H9 (cell line): ENCODE measurements at regions not wholly inside any gene's neighbourhood (a gene's known extent, or its start where the extent isn't known, plus 50 kb on each side); places are given as distances from the start of the nearest gene placed in this dataset.

Experiments used
- DNase-seq: peaks from one replicate; pipeline ENCODE4 v3.0.0-alpha.2; 2017
- H2AFZ ChIP-seq: one replicate; pipeline ENCODE4 v1.6.1; 2013; ENCODE audit warnings: mild to moderate bottlenecking, low read length, control low read depth, moderate library complexity
- H2AK5ac ChIP-seq: 2 replicates; pipeline ENCODE4 v1.6.1; 2013; ENCODE audit warnings: low read length, control low read depth, mixed read lengths; ENCODE audit not compliant: insufficient read length
- H2BK120ac ChIP-seq: one replicate; pipeline ENCODE4 v1.6.1; 2013; ENCODE audit warnings: low read depth, mild to moderate bottlenecking, low read length, control low read depth, inconsistent platforms; ENCODE audit not compliant: poor library complexity, severe bottlenecking
- H2BK12ac ChIP-seq: 2 replicates; pipeline ENCODE4 v1.6.1; 2013; ENCODE audit warnings: low read length, control low read depth, mixed read lengths, low read depth; ENCODE audit not compliant: insufficient read length
- H2BK15ac ChIP-seq: 2 replicates; pipeline ENCODE4 v1.6.1; 2013; ENCODE audit warnings: low read depth, low read length, control low read depth
- H2BK20ac ChIP-seq: one replicate; pipeline ENCODE4 v1.6.1; 2013; ENCODE audit warnings: low read depth, mild to moderate bottlenecking, low read length, control low read depth, inconsistent platforms; ENCODE audit not compliant: poor library complexity, severe bottlenecking
- H2BK5ac ChIP-seq: 2 replicates; pipeline ENCODE4 v1.6.1; 2013; ENCODE audit warnings: low read length, control low read depth, mixed read lengths; ENCODE audit not compliant: insufficient read length
- H3K14ac ChIP-seq: 2 replicates; pipeline ENCODE4 v1.6.1; 2013; ENCODE audit warnings: low read length, control low read depth; ENCODE audit not compliant: insufficient read depth
- H3K18ac ChIP-seq: 2 replicates; pipeline ENCODE4 v1.6.1; 2013; ENCODE audit warnings: low read depth, mild to moderate bottlenecking, mixed read lengths, low read length, control low read depth; ENCODE audit not compliant: insufficient read length
- H3K23ac ChIP-seq: 2 replicates; pipeline ENCODE4 v1.6.1; 2013; ENCODE audit warnings: low read length, control low read depth, mixed read lengths, low read depth; ENCODE audit not compliant: insufficient read length
- H3K23me2 ChIP-seq: 2 replicates; pipeline ENCODE4 v1.6.1; 2013; ENCODE audit warnings: low read depth, mild to moderate bottlenecking, mixed read lengths, low read length, control low read depth; ENCODE audit not compliant: insufficient read length, poor library complexity, severe bottlenecking
- H3K27ac ChIP-seq: 2 replicates; pipeline ENCODE4 v1.5.1; 2013; ENCODE audit warnings: low read length, control low read depth, mixed read lengths, low read depth; ENCODE audit not compliant: insufficient read length
- H3K27me3 ChIP-seq: 2 replicates; pipeline ENCODE4 v1.6.1; 2013; ENCODE audit warnings: low read length, control low read depth, inconsistent platforms; ENCODE audit not compliant: insufficient read depth
- H3K4ac ChIP-seq: 2 replicates; pipeline ENCODE4 v1.6.1; 2013; ENCODE audit warnings: low read depth, mild to moderate bottlenecking, control low read depth, inconsistent platforms, low read length, moderate library complexity
- H3K4me1 ChIP-seq: 2 replicates; pipeline ENCODE4 v1.6.1; 2013; ENCODE audit warnings: low read length, control low read depth, inconsistent platforms; ENCODE audit not compliant: insufficient read depth
- H3K4me2 ChIP-seq: 2 replicates; pipeline ENCODE4 v1.6.1; 2013; ENCODE audit warnings: low read length, control low read depth, mixed read lengths; ENCODE audit not compliant: insufficient read length, insufficient read depth
- H3K56ac ChIP-seq: 2 replicates; pipeline ENCODE4 v1.6.1; 2013; ENCODE audit warnings: low read depth, mild to moderate bottlenecking, mixed read lengths, low read length, control low read depth; ENCODE audit not compliant: insufficient read length
- H3K79me1 ChIP-seq: 2 replicates; pipeline ENCODE4 v1.6.1; 2013; ENCODE audit warnings: low read depth, mild to moderate bottlenecking, moderate library complexity, low read length, control low read depth, inconsistent platforms; ENCODE audit not compliant: insufficient read depth, poor library complexity, severe bottlenecking
- H3K79me2 ChIP-seq: 2 replicates; pipeline ENCODE4 v1.6.1; 2013; ENCODE audit warnings: low read length, control low read depth, inconsistent platforms; ENCODE audit not compliant: insufficient read depth
- H3K9ac ChIP-seq: 2 replicates; pipeline ENCODE4 v1.6.1; 2013; ENCODE audit warnings: low read length, control low read depth, mixed read lengths; ENCODE audit not compliant: insufficient read length; ENCODE audit errors: extremely low read depth
- H3K9me3 ChIP-seq: one replicate; pipeline ENCODE4 v1.6.1; 2013; ENCODE audit warnings: low read depth, low read length, inconsistent platforms; ENCODE audit not compliant: control insufficient read depth
- H3T11ph ChIP-seq: one replicate; pipeline ENCODE4 v1.6.1; 2013; ENCODE audit warnings: mild to moderate bottlenecking, low read length, control low read depth, inconsistent platforms
- H4K20me1 ChIP-seq: one replicate; pipeline ENCODE4 v1.6.1; 2013; ENCODE audit not compliant: control insufficient read depth, insufficient read length, insufficient read depth
- H4K5ac ChIP-seq: 2 replicates; pipeline ENCODE4 v1.6.1; 2013; ENCODE audit warnings: low read depth, mild to moderate bottlenecking, mixed read lengths, low read length, control low read depth; ENCODE audit not compliant: insufficient read length
- H4K8ac ChIP-seq: replicated peaks from 2 replicates; pipeline ENCODE4 v1.6.1; 2013; ENCODE audit warnings: low read length, control low read depth, mixed read lengths, low read depth; ENCODE audit not compliant: insufficient read length
- H4K91ac ChIP-seq: 2 replicates; pipeline ENCODE4 v1.6.1; 2013; ENCODE audit warnings: low read depth, mild to moderate bottlenecking, moderate library complexity, mixed read lengths, low read length, control low read depth; ENCODE audit not compliant: insufficient read length
- H3K27ac Mint-ChIP-seq, 3 experiments: 2 replicates in 2 of 3; 3 replicates in 1 of 3; pipeline ENCODE4 v1.8.0; 2020 to 2021; ENCODE audit warnings: mixed read lengths in 3 of 3, mild to moderate bottlenecking in 1 of 3, moderate library complexity in 1 of 3
- H3K27me3 Mint-ChIP-seq: 2 replicates; pipeline ENCODE4 v1.8.0; 2021; ENCODE audit warnings: low read depth, mild to moderate bottlenecking, moderate library complexity, mixed read lengths
- H3K36me3 Mint-ChIP-seq, 3 experiments: 2 replicates in 2 of 3; 3 replicates in 1 of 3; pipeline ENCODE4 v1.8.0; 2020 to 2021; ENCODE audit warnings: low read depth in 3 of 3, mixed read lengths in 3 of 3; ENCODE audit not compliant: insufficient read depth in 1 of 3
- H3K4me1 Mint-ChIP-seq, 2 experiments: 2 replicates each; pipeline ENCODE4 v1.8.0; 2020; ENCODE audit warnings: mixed read lengths in 2 of 2
- H3K4me3 Mint-ChIP-seq, 2 experiments: 2 replicates in 1 of 2; 3 replicates in 1 of 2; pipeline ENCODE4 v1.8.0; 2020 to 2021; ENCODE audit warnings: mild to moderate bottlenecking in 2 of 2, mixed read lengths in 2 of 2, moderate library complexity in 1 of 2
- H3K9me3 Mint-ChIP-seq, 2 experiments: 2 replicates in 1 of 2; 3 replicates in 1 of 2; pipeline ENCODE4 v1.8.0; 2020; ENCODE audit warnings: mild to moderate bottlenecking in 2 of 2, mixed read lengths in 2 of 2, moderate library complexity in 1 of 2
- TF ChIP-seq, protein P1 (sequence below): fragments of 200-600 bp; sonication (generic); conservative IDR thresholded peaks from 3 replicates; pipeline ENCODE4 v1.8.0; 2021; ENCODE audit warnings: antibody characterized with exemption, mild to moderate bottlenecking

GRCh38 chr5:163670036-163670435 is 164.6 kb downstream of the MAT2B start:
- Histone ChIP-seq H3K27me3 (no peaks in the 10 kb centered on the region), H3T11ph (no peak overlapping the region), H2BK20ac (no peak overlapping the region), H3K18ac (no peak overlapping the region), H4K8ac (no peak overlapping the region), H3K27ac (no peak overlapping the region), H2BK12ac (no peak overlapping the region), H3K79me1 (no peaks in the 10 kb centered on the region), H3K79me2 (no peaks in the 10 kb centered on the region), H4K91ac (no peak overlapping the region), H3K9ac (no peak overlapping the region), H3K9me3 (no peaks in the 10 kb centered on the region), H4K5ac (no peak overlapping the region), H3K4me1 (no peaks in the 10 kb centered on the region), H2AFZ (no peak overlapping the region), H3K23ac (no peak overlapping the region), H2BK120ac (no peak overlapping the region), H3K14ac (no peak overlapping the region), H4K20me1 (no peaks in the 10 kb centered on the region), H2BK5ac (no peak overlapping the region), H3K23me2 (no peaks in the 10 kb centered on the region), H3K56ac (no peak overlapping the region), H3K4me2 (no peak overlapping the region), H2BK15ac (no peak overlapping the region), H2AK5ac (no peak overlapping the region), H3K4ac (no peak overlapping the region)
- Mint-ChIP-seq H3K4me3 (no peak overlapping the region), H3K27ac (no peak overlapping the region), H3K27me3 (no peaks in the 10 kb centered on the region), H3K4me1 (no peaks in the 10 kb centered on the region), H3K36me3 (no peaks in the 10 kb centered on the region), H3K9me3 (no peaks in the 10 kb centered on the region)
- TF ChIP-seq, protein P1, sequence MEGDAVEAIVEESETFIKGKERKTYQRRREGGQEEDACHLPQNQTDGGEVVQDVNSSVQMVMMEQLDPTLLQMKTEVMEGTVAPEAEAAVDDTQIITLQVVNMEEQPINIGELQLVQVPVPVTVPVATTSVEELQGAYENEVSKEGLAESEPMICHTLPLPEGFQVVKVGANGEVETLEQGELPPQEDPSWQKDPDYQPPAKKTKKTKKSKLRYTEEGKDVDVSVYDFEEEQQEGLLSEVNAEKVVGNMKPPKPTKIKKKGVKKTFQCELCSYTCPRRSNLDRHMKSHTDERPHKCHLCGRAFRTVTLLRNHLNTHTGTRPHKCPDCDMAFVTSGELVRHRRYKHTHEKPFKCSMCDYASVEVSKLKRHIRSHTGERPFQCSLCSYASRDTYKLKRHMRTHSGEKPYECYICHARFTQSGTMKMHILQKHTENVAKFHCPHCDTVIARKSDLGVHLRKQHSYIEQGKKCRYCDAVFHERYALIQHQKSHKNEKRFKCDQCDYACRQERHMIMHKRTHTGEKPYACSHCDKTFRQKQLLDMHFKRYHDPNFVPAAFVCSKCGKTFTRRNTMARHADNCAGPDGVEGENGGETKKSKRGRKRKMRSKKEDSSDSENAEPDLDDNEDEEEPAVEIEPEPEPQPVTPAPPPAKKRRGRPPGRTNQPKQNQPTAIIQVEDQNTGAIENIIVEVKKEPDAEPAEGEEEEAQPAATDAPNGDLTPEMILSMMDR = no peak
- no peak for DNase-seq
